ENCODE measurements at regions not wholly inside any gene's neighbourhood (a gene's known extent, or its start where the extent isn't known, plus 50 kb on each side); places are given as distances from the start of the nearest gene placed in this dataset.

- no peak for DNase-seq (ENCODE audit: low read depth)
Measured at GRCh38 chr12:111310076-111310870, 58.6 kb downstream of the PHETA1 start.

GRCh38 chr12:111309584-111309983, 59.3 kb downstream of the PHETA1 start:
- no peak for DNase-seq (ENCODE audit: low read depth)

DNA sequence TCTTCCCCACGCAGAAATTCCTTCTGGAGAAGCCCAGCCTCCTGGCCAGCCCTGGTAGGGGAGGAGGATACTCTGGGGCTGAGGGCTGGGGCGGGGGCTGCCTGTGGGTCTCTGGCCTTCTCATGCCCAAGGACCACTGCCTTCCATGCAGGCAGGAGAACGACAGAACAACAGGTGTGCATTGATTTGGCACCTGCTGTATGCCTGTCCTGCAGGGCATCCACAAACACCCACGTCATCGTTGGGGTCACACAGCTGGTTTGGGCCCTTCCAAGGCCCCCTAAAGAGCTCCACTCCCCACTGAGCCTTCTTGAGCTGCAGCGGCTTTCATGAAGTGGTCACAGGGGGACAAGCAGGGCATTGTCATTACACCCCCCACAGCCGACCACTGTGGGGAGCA, 60.4 kb downstream of the PHETA1 start:
- no peak for DNase-seq (ENCODE audit: low read depth)

DNA sequence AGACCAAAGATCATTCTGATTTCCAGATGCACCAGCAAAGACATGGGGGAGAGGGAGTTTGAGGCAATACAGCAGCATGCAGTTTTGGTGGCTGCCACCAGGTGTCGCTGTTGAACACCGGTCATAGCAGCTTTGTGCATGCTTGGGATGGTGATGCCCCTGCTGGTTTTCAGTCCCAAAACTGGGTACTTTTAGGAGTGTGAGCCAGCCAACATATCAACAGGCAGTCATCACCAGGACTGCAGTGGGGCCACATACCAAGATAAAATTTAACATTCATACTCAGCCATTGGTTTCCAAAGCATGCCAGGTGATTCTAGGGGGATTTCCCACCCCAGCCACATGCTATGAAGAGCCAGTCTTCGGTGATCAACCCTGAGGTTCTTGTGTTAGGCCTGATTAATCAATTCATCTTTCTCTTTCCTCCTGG, 64.2 kb downstream of the PHETA1 start:
- DNase-seq (ENCODE audit: low read depth) = no peak

DNA sequence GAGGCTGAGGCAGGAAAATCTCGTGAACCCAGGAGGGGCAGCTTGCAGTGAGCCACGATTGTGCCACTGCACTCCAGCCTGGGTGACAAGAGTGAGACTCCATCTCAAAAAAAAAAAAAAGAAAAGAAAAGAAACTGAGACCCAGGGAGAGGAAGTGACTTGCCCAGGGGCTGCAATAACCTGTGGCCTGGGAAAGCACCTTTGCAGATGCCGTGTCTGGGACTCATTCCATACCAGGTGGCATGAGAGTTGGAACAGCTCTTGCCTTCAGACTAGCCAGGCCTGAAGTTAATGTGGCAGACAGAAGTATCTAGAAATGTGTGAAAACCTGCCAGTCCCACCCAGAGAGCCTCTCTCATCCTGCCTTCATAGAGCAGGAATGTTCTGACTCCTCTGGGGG, 65.4 kb downstream of the PHETA1 start:
- DNase-seq (ENCODE audit: low read depth) = no peak

DNA sequence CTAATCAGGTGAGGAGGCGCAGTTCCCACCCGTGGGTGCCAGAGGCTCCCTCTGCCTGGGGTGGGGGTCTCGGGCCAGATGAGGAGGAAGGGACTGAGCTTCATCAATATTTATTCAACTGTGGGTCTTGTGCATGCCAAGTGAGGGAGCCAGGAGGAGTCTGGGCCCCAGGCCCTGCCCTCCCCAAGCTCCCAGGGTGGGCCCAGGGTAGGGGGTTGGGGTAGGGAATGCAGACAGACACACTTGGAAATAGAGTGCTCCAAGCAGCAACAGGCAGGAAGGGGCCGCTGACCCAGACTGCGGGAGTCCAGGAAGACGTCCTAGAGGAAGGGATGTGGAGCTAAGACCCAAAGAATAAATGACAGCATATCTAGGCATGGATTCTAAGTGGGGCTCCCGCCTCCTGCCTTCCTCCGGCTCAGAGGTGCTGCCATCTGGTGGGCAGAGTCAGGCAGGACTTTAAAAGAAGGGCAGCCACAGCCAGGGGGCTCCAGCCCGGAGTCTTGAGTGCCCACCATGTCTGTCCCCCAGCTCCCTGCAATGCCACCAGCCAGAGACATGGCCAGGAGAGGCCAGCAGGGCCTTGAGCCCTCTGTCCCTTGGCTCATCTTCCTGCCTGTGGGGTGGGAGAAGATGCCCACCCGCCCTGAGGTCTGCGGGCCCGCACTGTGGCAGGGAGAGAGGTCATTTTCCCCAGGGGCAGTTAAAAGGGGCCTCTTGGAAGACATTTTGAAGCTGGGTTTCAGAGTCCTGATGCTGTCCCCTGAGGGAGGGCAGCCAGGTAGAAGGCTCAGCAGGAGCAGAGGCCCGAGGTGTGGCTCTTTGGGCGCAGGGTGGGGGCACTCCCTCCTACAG, 70.1 kb downstream of the PHETA1 start:
- peak; percentile 33 for DNase-seq (ENCODE audit: low read depth)

DNA sequence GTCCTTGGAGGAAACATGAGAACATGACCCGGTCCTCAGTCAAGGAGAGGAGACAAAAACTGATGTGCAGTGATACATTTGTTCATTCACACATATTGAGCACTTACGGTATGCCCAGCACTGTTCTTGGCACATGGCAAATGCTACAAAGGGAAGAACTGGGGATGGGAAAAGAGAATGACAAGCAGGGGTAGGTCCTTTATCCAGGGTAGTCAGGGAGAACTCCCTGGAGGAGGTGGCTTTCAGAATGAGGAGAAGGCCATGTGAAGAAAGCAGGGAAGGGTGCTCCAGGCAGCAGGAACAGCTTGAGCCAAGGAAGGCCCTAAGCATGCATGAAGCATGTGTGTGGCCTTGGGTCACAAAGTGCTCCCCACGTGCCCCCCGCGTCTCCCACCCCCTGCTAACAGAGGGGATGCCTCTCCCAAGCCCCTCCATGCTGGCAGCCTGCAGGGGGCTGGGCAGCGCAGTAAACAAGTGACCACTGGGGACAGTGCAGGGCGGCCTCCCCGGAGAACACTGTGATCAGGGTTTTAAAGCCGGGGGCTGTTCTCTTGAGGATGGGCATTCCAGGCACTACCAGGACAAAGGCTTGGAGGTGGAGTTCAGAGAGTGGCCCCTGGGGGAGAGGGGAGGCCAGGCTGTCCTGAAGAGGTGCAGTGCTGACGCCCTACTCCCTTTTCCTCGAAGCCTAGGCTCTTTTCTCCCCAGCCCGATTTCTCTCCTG, 71.0 kb downstream of the PHETA1 start:
- no peak for DNase-seq (ENCODE audit: low read depth)

- DNase-seq (ENCODE audit: low read depth) = no peak
Measured at GRCh38 chr12:111296906-111297463, 71.9 kb downstream of the PHETA1 start.

GRCh38 chr12:111295176-111295575, 73.7 kb downstream of the PHETA1 start:
- no peak for DNase-seq (ENCODE audit: low read depth)

DNA sequence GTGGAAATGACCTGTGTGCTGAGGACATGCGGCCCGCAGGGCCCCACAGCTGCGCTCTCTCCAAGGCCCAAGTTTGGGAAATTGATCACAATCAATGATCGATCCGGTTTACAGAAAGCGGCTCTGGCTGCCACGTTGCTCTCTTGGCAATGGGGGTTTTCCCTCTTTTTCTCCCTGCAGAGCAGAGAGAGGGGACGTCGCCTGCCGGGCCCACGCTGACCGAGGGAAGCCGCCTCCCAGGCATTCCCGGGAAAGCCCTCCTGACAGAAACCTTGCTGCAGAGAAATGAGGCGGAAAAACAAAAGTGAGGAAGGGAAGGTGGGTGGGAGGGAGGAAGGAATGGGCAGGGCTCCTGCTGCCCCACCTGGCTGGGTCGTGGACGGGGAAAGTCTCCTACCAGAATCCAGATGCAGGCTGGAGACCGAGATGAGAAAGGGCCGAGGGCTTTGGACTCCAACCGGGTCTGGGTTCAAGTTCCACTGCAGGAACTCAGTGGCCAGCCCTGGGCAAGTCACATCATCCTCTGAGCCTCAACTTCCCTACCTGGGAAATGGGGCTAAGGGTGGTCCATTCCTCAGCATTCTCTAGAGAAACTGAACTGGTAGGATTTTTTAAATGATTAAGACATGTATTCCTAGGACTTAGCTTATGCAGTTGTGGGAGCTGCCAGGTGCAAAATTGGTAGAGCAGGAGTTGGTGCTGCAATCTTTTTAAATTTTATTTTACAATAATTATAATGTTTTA, 75.5 kb downstream of the PHETA1 start:
- DNase-seq (ENCODE audit: low read depth) = no peak

DNA sequence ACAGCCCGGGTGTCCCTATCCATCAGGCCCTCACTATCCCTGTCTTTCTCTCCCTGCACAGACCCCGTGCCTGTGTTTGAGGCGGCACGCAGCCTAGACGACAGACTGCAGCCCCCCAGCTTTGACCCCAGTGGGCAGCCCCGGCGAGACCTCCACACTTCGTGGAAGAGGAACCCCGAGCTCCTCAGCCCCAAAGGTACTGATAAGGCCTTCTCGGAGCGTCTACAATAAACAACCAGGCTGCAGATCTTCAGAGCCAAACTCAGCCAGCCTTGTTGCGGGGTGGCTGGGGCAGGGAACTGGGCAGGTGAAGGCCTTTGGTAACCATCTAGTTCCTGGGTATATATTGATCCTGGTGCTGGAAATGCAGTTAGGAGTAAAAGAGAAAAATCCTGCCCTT, 77.5 kb downstream of the PHETA1 start:
- no peak for DNase-seq (ENCODE audit: low read depth)

DNA sequence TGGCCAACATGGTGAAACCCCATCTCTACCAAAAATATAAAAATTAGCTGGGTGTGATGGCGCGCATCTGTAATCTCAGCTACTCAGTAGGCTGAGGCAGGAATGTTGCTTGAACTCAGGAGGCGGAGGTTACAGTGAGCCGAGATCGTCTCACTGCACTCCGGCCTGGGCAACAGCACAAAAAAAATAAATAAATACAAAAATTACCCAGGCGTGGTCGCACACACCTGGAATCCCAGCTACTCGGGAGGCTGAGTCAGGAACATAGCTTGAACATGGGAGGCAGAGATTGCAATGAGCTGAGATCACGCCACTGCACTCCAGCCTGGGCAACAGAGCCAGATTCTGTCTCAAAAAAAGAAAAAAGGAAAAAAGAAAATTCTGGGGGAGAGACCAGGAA, 80.1 kb downstream of the PHETA1 start:
- no peak for DNase-seq (ENCODE audit: low read depth)

GRCh38 chr12:111287125-111287900, 81.6 kb downstream of the PHETA1 start:
- no peak for DNase-seq (ENCODE audit: low read depth)

- no peak for DNase-seq (ENCODE audit: low read depth)
Measured at GRCh38 chr12:111285200-111285599, 83.7 kb downstream of the PHETA1 start.

DNA sequence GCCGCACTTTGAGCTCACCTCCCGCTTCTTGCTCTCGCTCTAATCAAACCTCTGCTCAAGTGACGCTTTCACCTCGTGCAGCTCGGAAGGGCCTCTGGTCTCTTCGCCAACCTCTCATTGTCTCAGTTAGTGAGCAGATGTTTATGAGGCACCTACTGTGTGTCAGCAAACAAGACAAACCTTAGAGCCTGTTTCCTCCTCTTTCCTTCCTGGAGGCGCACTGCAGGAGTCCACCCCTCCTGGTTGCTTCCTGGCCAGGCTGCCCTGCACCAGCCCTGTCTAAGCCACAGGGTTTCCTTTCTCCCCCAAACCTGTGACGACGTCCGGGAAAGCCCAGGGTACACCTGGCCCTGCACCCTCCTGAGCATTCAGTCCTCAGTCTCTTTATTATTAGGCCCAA, 84.2 kb downstream of the PHETA1 start:
- DNase-seq (ENCODE audit: low read depth) = no peak

- no peak for DNase-seq (ENCODE audit: low read depth)
Measured at GRCh38 chr12:111283966-111284365, 84.9 kb downstream of the PHETA1 start.

DNA sequence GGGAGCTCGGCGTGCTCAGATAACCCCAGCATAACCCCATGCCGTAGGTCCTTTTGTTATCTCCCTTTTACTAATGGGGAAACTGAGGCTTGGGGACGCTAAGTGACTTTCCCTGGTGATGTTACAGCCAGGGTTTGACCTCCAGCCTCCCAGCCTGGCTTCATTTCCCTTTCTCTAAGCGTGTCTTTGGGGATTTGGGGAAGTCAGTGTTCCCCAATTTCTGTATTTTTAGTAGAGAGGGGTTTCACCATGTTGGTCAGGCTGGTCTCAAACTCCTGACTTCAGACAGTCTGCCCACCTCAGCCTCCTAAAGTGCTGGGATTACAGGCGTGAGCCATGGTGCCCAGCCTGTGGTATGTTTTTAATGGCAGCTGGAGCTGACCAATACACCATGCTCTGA, 85.4 kb downstream of the PHETA1 start:
- DNase-seq (ENCODE audit: low read depth) = no peak

- no peak for DNase-seq (ENCODE audit: low read depth)
Measured at GRCh38 chr12:111277570-111277969, 91.3 kb downstream of the PHETA1 start.

DNA sequence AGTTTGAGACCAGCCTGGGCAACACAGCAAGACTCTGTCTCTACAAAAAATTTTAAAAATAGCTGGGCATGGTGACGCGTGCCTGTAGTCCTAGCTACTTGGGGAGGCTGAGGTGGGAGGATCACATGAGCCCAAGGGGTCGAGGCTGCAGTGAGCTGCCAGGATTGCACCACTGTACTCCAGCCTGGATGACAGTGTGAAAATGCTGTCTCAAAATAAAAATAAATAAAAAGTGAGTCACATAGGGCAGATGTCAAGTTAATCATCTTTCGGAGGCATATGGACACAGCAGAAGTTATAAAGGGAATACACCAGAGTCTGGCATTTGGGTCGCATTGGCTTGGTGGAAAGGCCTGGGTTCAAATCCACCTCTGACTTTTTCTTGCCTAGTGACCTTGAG, 92.7 kb downstream of the PHETA1 start:
- DNase-seq (ENCODE audit: low read depth) = no peak

DNA sequence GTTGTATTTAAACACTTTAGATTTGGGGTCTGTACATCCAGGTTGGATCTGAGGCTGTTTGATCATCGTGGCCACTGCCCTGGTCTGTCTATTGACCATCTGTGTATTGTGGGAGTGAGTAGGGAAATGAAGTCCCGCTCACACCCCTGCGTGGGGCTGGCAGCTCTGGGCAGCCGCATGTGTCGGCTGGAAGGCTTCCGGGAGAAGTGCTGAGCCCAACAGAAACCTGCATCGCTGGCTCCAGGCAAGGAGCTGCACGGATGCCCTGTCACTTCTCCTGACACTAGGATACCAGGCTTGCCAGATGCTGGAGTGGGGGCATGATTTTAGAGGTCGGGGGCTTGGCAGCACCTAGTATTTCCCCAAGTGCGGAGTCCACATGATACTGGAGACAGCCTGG, 93.6 kb downstream of the PHETA1 start:
- DNase-seq (ENCODE audit: low read depth) = no peak

GRCh38 chr12:111274777-111275176, 94.1 kb downstream of the PHETA1 start:
- no peak for DNase-seq (ENCODE audit: low read depth)
